ENCODE measurements at regions not wholly inside any gene's neighbourhood (a gene's known extent, or its start where the extent isn't known, plus 50 kb on each side); places are given as distances from the start of the nearest gene placed in this dataset.

GRCh38 chr13:90184355-90184754 is 1163.1 kb upstream of the MIR17HG start:
- peaks cover 12 to 21% of the 10 kb centered on the region in 2 donors for H3K9me3 Mint-ChIP-seq

GRCh38 chr13:90185734-90186133 is 1161.8 kb upstream of the MIR17HG start:
- H3K4me3 Mint-ChIP-seq = no peak overlapping the region
- ATAC-seq (no peak), DNase-seq (no peak)
- H3K36me3 Mint-ChIP-seq = peaks cover 10% of the 10 kb centered on the region
- no peak for TF ChIP-seq CTCF (IDR thresholded peaks at IDR 0.05)
- H3K27ac Mint-ChIP-seq = no peak overlapping the region
- intact Hi-C loops (cut with micrococcal nuclease) = no loop called here
- H3K9me3 ChIP-seq (ENCODE audit: control insufficient read depth, insufficient read depth, low read length) = peaks cover 4% of the 10 kb centered on the region
- H3K9me3 Mint-ChIP-seq = peaks cover 10 to 19% of the 10 kb centered on the region in 2 donors
- no peaks in the 10 kb centered on the region for H3K27me3 ChIP-seq (ENCODE audit: control insufficient read depth, insufficient read depth, low read length)
- no peaks in the 10 kb centered on the region for H3K36me3 ChIP-seq (ENCODE audit: control insufficient read depth, insufficient read depth, low read length)
- no peaks in the 10 kb centered on the region for H3K27me3 Mint-ChIP-seq (ENCODE audit: low read depth in 2 of 2)
- no peak overlapping the region for H3K27ac ChIP-seq (ENCODE audit: low read length)
- no peaks in the 10 kb centered on the region for H3K4me1 ChIP-seq (ENCODE audit: control insufficient read depth, insufficient read depth, low read length)
- H3K4me3 ChIP-seq (ENCODE audit: low read length) = no peak overlapping the region
- H3K4me1 Mint-ChIP-seq = no peaks in the 10 kb centered on the region

More at GRCh38 chr13:90184355-90184754, 1163.1 kb upstream of the MIR17HG start:
- no peaks in the 10 kb centered on the region for H3K27me3 Mint-ChIP-seq (ENCODE audit: low read depth in 2 of 2)
- no peak overlapping the region for H3K27ac Mint-ChIP-seq
- Histone ChIP-seq H3K36me3 (ENCODE audit: control insufficient read depth, insufficient read depth, low read length) (no peaks in the 10 kb centered on the region), H3K9me3 (ENCODE audit: control insufficient read depth, insufficient read depth, low read length) (no peaks in the 10 kb centered on the region), H3K27ac (ENCODE audit: low read length) (no peak overlapping the region), H3K27me3 (ENCODE audit: control insufficient read depth, insufficient read depth, low read length) (no peaks in the 10 kb centered on the region), H3K4me1 (ENCODE audit: control insufficient read depth, insufficient read depth, low read length) (no peaks in the 10 kb centered on the region), H3K4me3 (ENCODE audit: low read length) (no peak overlapping the region)
- intact Hi-C loops (cut with micrococcal nuclease) = no loop called here
- H3K4me3 Mint-ChIP-seq = no peak overlapping the region
- H3K4me1 Mint-ChIP-seq = no peaks in the 10 kb centered on the region
- TF ChIP-seq CTCF (IDR thresholded peaks at IDR 0.05) = no peak
- DNase-seq (no peak), ATAC-seq (no peak)
- H3K36me3 Mint-ChIP-seq = peaks cover 15% of the 10 kb centered on the region
- WGBS (ENCODE audit: insufficient coverage) = 71% methylated on average over 1 of the region's 1 CpG

DNA sequence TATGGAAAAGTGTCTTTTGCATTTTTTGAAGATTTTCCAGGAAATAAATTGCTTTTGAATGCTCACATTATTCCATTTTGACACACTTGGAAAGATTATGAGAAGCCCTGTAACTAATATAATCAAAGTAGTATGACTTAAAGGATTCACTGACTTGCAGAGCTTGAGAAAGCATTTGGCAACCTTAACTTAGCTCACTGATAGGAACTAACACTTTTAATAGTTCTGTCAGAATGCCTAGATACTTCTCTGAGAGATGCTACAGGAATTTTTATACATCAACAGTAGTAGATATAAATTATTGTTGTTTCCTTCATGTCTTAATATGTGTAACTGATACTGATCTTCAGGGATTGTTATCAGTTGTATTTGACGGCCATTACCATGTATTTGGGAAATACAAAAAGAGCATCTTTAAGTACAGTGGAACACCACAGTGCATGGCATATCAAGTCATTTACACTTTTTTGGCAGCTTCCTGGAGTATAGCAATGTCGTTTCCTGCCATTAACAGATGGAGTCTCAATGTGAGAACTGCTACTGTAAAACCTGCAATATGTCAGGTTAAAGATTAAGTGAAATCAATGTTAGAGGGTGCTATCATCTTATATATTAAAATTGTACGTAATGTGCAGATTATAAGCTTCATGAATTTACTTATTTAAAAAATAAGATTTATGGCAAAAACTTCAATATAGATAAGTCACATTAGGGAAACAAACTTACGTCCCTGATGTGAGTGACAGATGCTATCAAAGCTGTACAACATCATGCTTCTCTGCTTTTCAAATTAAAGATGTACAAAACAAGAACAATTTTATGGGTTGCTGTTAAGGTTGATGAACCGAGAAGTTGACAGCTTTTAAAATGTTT is 1159.8 kb upstream of the MIR17HG start:
- ATAC-seq (no peak), DNase-seq (no peak)
- peaks cover 4% of the 10 kb centered on the region for H3K9me3 ChIP-seq (ENCODE audit: control insufficient read depth, insufficient read depth, low read length)
- H3K36me3 ChIP-seq (ENCODE audit: control insufficient read depth, insufficient read depth, low read length) = no peaks in the 10 kb centered on the region
- Mint-ChIP-seq H3K4me3 (no peak overlapping the region), H3K4me1 (no peaks in the 10 kb centered on the region), H3K9me3 (peaks cover 14 to 20% of the 10 kb centered on the region in 2 donors), H3K27me3 (ENCODE audit: low read depth in 2 of 2) (no peaks in the 10 kb centered on the region), H3K36me3 (peaks cover 6% of the 10 kb centered on the region), H3K27ac (no peak overlapping the region)
- no peak for TF ChIP-seq CTCF (IDR thresholded peaks at IDR 0.05)
- intact Hi-C loops (cut with micrococcal nuclease) = no loop called here
- H3K27me3 ChIP-seq (ENCODE audit: control insufficient read depth, insufficient read depth, low read length) = no peaks in the 10 kb centered on the region
- H3K27ac ChIP-seq (ENCODE audit: low read length) = no peak overlapping the region
- no peak overlapping the region for H3K4me3 ChIP-seq (ENCODE audit: low read length)
- 73% methylated on average over 4 of the region's 5 CpGs for WGBS (ENCODE audit: insufficient coverage)
- H3K4me1 ChIP-seq (ENCODE audit: control insufficient read depth, insufficient read depth, low read length) = no peaks in the 10 kb centered on the region

DNA sequence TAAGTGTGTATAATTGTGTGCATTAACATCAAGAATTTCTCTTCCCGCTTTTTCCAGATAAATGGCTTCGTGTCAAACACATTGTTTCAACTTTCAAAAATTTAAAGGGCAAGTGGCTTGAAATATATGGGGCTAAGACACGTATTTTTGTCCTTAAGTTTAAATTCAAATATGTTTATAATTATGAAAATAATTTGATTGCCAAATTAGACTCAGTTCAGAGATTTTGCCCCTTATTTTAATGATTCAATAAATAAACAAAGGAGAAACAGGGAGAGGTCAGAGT is 1159.2 kb upstream of the MIR17HG start:
- Histone ChIP-seq H3K27me3 (ENCODE audit: control insufficient read depth, insufficient read depth, low read length) (no peaks in the 10 kb centered on the region), H3K36me3 (ENCODE audit: control insufficient read depth, insufficient read depth, low read length) (no peaks in the 10 kb centered on the region), H3K9me3 (ENCODE audit: control insufficient read depth, insufficient read depth, low read length) (peaks cover 4% of the 10 kb centered on the region), H3K4me3 (ENCODE audit: low read length) (no peak overlapping the region), H3K4me1 (ENCODE audit: control insufficient read depth, insufficient read depth, low read length) (no peaks in the 10 kb centered on the region), H3K27ac (ENCODE audit: low read length) (no peak overlapping the region)
- TF ChIP-seq CTCF (IDR thresholded peaks at IDR 0.05) = no peak
- intact Hi-C loops (cut with micrococcal nuclease) = no loop called here
- Mint-ChIP-seq H3K4me3 (no peak overlapping the region), H3K36me3 (peaks cover 6% of the 10 kb centered on the region), H3K9me3 (peaks cover 14 to 20% of the 10 kb centered on the region in 2 donors), H3K27ac (no peak overlapping the region), H3K27me3 (ENCODE audit: low read depth in 2 of 2) (no peaks in the 10 kb centered on the region), H3K4me1 (no peaks in the 10 kb centered on the region)
- DNase-seq (no peak), ATAC-seq (no peak)
- 86% methylated on average over 2 of the region's 3 CpGs for WGBS (ENCODE audit: insufficient coverage)
